HUES6 (cell line): ENCODE measurements at regions not wholly inside any gene's neighbourhood (a gene's known extent, or its start where the extent isn't known, plus 50 kb on each side); places are given as distances from the start of the nearest gene placed in this dataset.
"Not testable (repeated sequence)": the region's sequence is repeated elsewhere in the genome, so short reads cannot be mapped to it uniquely, and the experiment has no call there.

Experiments
- H3K27ac ChIP-seq: 2 replicates; pipeline ENCODE4 v1.7.0; 2013; ENCODE audit warnings: low read depth, mild to moderate bottlenecking, low read length, inconsistent platforms
- H3K27me3 ChIP-seq: 2 replicates; pipeline ENCODE4 v1.6.1; 2013; ENCODE audit warnings: low read length; ENCODE audit not compliant: control insufficient read depth, insufficient read depth
- H3K36me3 ChIP-seq: 2 replicates; pipeline ENCODE4 v1.6.1; 2013; ENCODE audit warnings: low read length; ENCODE audit not compliant: control insufficient read depth, insufficient read depth
- H3K4me1 ChIP-seq: 2 replicates; pipeline ENCODE4 v1.6.1; 2013; ENCODE audit warnings: low read length; ENCODE audit not compliant: control insufficient read depth, insufficient read depth
- H3K4me3 ChIP-seq: 2 replicates; pipeline ENCODE4 v1.5.1; 2013; ENCODE audit warnings: low read depth, low read length
- H3K9ac ChIP-seq: one replicate; pipeline ENCODE4 v1.6.1; 2013; ENCODE audit warnings: mild to moderate bottlenecking, low read length
- H3K9me3 ChIP-seq: 2 replicates; pipeline ENCODE4 v1.6.1; 2013; ENCODE audit warnings: low read depth, low read length; ENCODE audit not compliant: control insufficient read depth, insufficient read depth

- Histone ChIP-seq H3K36me3 (no peaks in the 10 kb centered on the region), H3K4me1 (no peaks in the 10 kb centered on the region), H3K27me3 (no peaks in the 10 kb centered on the region), H3K9me3 (no peaks in the 10 kb centered on the region), H3K27ac (no peak overlapping the region), H3K9ac (no peak overlapping the region), H3K4me3 (no peak overlapping the region)
These were observed 87.0 kb upstream of the ID2 start for GRCh38 chr2:8594731-8595427.

- Histone ChIP-seq H3K36me3 (no peaks in the 10 kb centered on the region), H3K9me3 (no peaks in the 10 kb centered on the region), H3K4me3 (no peak overlapping the region), H3K9ac (no peak overlapping the region), H3K27me3 (no peaks in the 10 kb centered on the region), H3K27ac (no peak overlapping the region), H3K4me1 (no peaks in the 10 kb centered on the region)
These were observed 86.4 kb upstream of the ID2 start for GRCh38 chr2:8595428-8595805.

GRCh38 chr2:8595811-8596600 is 85.8 kb upstream of the ID2 start:
- H3K9ac ChIP-seq = no peak overlapping the region

GRCh38 chr2:8597094-8597493 is 84.8 kb upstream of the ID2 start:
- H3K36me3 ChIP-seq = no peaks in the 10 kb centered on the region
- H3K4me1 ChIP-seq = no peaks in the 10 kb centered on the region
- H3K9ac ChIP-seq = no peak overlapping the region
- no peaks in the 10 kb centered on the region for H3K9me3 ChIP-seq
- H3K4me3 ChIP-seq = no peak overlapping the region
- no peaks in the 10 kb centered on the region for H3K27me3 ChIP-seq
- no peak overlapping the region for H3K27ac ChIP-seq

More at GRCh38 chr2:8595811-8596600, 85.8 kb upstream of the ID2 start:
- Histone ChIP-seq H3K4me3 (no peak overlapping the region), H3K27me3 (no peaks in the 10 kb centered on the region), H3K9me3 (no peaks in the 10 kb centered on the region), H3K27ac (no peak overlapping the region), H3K36me3 (no peaks in the 10 kb centered on the region), H3K4me1 (no peaks in the 10 kb centered on the region)

- H3K9me3 ChIP-seq = no peaks in the 10 kb centered on the region
- H3K27me3 ChIP-seq = no peaks in the 10 kb centered on the region
- H3K4me3 ChIP-seq = no peak overlapping the region
- no peaks in the 10 kb centered on the region for H3K4me1 ChIP-seq
- no peak overlapping the region for H3K27ac ChIP-seq
- no peaks in the 10 kb centered on the region for H3K36me3 ChIP-seq
- H3K9ac ChIP-seq = no peak overlapping the region
These were observed 84.2 kb upstream of the ID2 start for GRCh38 chr2:8597559-8598225.

GRCh38 chr2:8598295-8599165 is 83.3 kb upstream of the ID2 start:
- Histone ChIP-seq H3K36me3 (no peaks in the 10 kb centered on the region), H3K4me3 (no peak overlapping the region), H3K9ac (no peak overlapping the region), H3K27ac (no peak overlapping the region), H3K27me3 (no peaks in the 10 kb centered on the region), H3K4me1 (no peaks in the 10 kb centered on the region), H3K9me3 (no peaks in the 10 kb centered on the region)

- Histone ChIP-seq H3K4me3 (no peak overlapping the region), H3K27me3 (no peaks in the 10 kb centered on the region), H3K27ac (no peak overlapping the region), H3K36me3 (no peaks in the 10 kb centered on the region), H3K4me1 (no peaks in the 10 kb centered on the region), H3K9me3 (no peaks in the 10 kb centered on the region), H3K9ac (no peak overlapping the region)
These were observed 82.2 kb upstream of the ID2 start for GRCh38 chr2:8599421-8600242.

- no peaks in the 10 kb centered on the region for H3K4me1 ChIP-seq
These were observed 81.4 kb upstream of the ID2 start for GRCh38 chr2:8600456-8600855.

GRCh38 chr2:8602809-8603208 is 79.0 kb upstream of the ID2 start:
- H3K4me3 ChIP-seq = no peak overlapping the region
- H3K27ac ChIP-seq = no peak overlapping the region
- no peak overlapping the region for H3K9ac ChIP-seq
- no peaks in the 10 kb centered on the region for H3K4me1 ChIP-seq
- no peaks in the 10 kb centered on the region for H3K36me3 ChIP-seq
- no peaks in the 10 kb centered on the region for H3K9me3 ChIP-seq
- H3K27me3 ChIP-seq = peaks cover 16% of the 10 kb centered on the region

More at GRCh38 chr2:8600456-8600855, 81.4 kb upstream of the ID2 start:
- no peak overlapping the region for H3K4me3 ChIP-seq
- H3K9ac ChIP-seq = no peak overlapping the region
- H3K27ac ChIP-seq = no peak overlapping the region
- H3K9me3 ChIP-seq = no peaks in the 10 kb centered on the region
- no peaks in the 10 kb centered on the region for H3K27me3 ChIP-seq
- no peaks in the 10 kb centered on the region for H3K36me3 ChIP-seq

GRCh38 chr2:8603356-8603755 is 78.5 kb upstream of the ID2 start:
- H3K4me3 ChIP-seq, H3K4me1 ChIP-seq, H3K9me3 ChIP-seq, H3K27ac ChIP-seq, H3K9ac ChIP-seq, H3K36me3 ChIP-seq: not testable (repeated sequence)
- H3K27me3 ChIP-seq = peaks cover 17% of the 10 kb centered on the region
